Stimulated activated naive CD4-positive, alpha-beta T cell (primary cell): ENCODE measurements at regions not wholly inside any gene's neighbourhood (a gene's known extent, or its start where the extent isn't known, plus 50 kb on each side); places are given as distances from the start of the nearest gene placed in this dataset.

ENCODE experiments used
- DNase-seq, 6 experiments: peaks; one replicate each; lab custom pipeline; 2025; lab: John Stamatoyannopoulos, UW

DNA sequence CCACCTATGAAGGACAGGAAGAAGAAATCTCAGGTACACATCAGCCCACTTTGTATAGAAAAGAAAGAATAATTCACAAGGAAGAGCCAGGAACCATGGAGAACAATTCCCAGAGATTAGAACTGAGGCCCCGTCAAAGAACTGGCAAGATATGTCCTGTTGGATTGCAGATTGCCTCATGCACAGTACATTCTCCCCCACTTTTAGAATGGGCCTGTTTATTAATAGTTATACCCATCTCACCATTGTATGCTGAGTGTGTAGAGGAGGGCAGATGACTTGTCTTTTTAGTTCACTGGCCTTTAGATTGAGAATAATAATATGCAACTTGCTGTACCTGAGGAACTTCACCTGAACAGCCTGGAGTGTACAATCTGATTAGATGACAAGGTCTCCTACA lies 315.6 kb upstream of the HAND2 start:
- DNase-seq, result no peak

- DNase-seq, result no peak
Observed at GRCh38 chr4:173839865-173840264, 309.8 kb upstream of the HAND2 start.

DNA sequence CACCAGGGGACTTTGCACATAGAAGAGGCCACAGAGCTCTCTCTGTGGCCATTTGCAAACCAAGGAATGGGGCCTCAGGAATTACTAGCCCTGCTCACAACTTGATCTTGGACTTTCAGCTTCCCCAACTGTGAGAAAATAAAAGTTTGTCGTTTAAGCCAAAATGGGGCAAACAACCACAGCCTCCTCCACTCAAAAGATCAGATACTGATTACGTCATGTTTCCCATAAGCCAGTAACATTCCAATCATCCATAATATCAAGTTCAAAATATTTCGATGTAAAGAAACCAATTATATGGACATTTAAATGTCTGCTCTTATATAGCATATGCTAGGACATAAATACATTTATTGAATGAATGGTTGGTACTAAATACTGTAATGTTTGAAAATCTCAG lies 307.5 kb upstream of the HAND2 start:
- no peak for DNase-seq

- DNase-seq, result no peak
Observed at GRCh38 chr4:173835903-173836302, 305.9 kb upstream of the HAND2 start.

DNA sequence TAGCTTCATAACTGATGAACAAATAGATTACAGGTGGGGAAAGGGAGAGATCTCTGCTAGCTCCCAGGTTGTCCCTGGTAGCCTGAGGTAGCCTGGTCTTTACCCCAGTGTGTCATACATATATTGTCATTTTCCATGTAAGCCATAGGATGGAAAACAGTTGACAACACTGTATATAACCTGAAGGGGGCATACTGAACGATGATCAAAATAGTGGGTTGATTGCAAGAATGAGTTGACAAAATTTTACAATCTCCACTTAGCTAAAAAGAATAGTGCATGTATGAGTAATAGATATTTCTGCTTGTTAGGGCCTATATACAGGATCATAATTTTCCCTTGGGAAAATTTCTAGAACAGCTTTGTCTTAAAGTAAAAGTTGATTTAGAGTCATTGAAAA lies 304.1 kb upstream of the HAND2 start:
- DNase-seq, result no peak

DNA sequence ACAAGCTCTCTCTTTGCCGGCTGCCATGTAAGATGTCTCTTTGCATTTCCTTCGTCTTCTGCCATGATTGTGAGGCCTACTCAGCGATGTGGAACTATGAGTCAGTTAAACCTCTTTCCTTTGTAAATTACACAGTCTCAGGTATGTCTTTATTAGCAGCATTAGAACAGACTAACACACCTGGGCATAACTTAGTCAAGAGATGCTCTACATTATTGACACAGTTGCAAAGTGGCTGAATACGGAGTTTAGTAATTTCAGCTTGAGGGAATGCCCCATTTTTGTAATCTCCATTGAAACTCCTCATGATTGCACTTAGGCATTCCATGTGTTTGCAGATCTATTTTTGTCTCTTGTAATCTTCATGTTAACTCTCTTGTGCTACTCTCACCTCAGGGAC lies 299.5 kb upstream of the HAND2 start:
- no peak for DNase-seq

DNA sequence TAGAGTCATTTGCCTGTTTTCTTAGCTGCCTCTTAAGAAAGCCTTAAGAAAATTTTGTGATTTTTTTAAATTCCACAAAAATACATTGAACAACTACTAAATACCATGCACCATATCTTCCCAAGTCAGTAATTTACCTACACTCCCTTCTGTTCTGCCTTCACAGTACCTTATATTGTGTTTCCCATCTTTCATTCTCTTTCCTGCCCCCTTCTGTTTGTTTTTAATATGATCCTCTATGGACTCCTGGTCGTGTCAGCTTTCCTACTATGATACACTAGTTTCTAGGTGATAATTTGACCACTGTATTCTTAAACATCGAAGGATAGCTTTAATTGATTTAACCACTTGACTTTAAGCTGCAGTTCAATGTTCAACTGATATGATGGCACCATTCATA lies 297.7 kb upstream of the HAND2 start:
- no peak for DNase-seq

- DNase-seq, result no peak
Observed at GRCh38 chr4:173821876-173822275, 291.8 kb upstream of the HAND2 start.

DNA sequence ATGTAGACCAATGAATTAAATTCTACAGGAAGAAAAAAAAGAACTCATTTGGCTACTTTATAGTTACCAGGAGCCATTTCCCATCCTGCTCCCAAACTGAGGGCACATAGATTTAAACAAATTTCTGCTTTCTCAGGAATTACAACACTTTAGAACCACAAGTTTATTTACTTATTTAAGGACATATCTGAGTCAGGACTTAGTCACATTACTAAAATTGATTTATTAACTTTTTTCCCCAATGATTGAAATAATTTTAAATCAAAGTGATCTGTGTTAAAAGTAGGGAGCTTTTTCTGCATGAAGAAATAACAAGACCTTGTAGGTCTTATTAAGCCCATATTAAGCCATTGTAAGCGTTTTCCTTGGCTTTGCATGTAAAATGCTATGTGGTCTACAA lies 291.0 kb upstream of the HAND2 start:
- no peak for DNase-seq

DNA sequence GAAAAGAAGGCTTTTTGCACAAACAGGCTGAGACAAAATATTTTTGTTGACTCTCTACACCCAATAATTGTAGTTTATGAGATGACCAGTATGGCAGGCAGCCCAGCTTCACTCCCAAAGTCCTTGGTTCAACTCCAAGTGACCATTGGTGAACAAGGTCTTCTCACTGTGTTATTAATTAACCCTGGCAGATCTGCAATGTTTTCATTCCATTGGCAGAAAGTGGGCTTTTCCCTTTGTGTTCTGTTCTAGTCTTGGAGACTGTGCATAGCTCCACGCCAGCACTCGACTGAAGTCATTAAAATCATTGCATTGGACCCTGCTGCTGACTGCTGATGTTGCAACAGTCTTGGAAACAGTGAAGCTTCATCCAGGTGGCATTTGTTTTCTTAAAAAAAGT lies 277.3 kb upstream of the HAND2 start:
- no peak for DNase-seq

- DNase-seq, result no peak
Observed at GRCh38 chr4:173805884-173806283, 275.9 kb upstream of the HAND2 start.

GRCh38 chr4:173802662-173803022 lies 272.6 kb upstream of the HAND2 start:
- no peak for DNase-seq

GRCh38 chr4:173801876-173802661 lies 272.0 kb upstream of the HAND2 start:
- DNase-seq, result no peak

GRCh38 chr4:173801361-173801760 lies 271.3 kb upstream of the HAND2 start:
- DNase-seq, result no peak

DNA sequence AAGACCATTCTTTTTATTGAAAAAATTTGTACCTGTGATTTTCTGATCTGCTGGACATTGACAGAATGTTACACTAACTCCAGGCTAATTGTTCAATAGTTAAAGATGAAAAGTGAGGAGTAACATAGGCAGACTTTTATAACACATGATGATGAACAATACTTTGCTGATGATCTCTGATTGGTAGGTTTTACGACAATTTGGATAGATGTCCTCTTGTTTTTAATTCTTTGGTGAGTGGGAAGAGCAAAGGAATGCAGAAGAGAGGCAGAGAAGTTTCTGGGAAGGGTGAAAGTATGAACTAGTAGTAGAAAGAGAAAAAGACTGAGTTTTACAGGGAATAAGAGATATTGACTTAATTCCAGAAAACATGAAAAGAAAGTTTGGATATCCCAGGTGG lies 267.3 kb upstream of the HAND2 start:
- DNase-seq, result no peak

DNA sequence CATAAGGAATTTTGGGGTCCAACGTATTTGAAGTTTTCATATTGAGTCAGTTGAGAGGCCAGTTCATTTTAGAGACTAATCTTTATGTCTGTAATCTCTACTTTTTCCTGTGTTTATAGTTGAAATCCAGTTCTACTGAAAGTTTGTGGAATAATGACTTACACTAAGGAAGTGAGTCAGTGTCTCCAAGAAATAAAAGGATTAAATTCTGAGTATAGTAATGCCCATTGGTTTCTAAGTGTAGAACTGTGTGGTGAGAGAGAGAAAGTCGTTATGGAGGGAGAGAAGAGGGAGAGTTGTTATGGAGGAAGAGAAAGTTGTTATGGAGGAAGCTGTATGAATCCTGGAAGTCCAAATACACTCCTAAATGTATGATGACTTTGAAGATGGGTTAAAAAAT lies 264.6 kb upstream of the HAND2 start:
- no peak for DNase-seq

- DNase-seq, result no peak
Observed at GRCh38 chr4:173793937-173794510, 264.0 kb upstream of the HAND2 start.

- no peak for DNase-seq
Observed at GRCh38 chr4:173782660-173783059, 252.6 kb upstream of the HAND2 start.

DNA sequence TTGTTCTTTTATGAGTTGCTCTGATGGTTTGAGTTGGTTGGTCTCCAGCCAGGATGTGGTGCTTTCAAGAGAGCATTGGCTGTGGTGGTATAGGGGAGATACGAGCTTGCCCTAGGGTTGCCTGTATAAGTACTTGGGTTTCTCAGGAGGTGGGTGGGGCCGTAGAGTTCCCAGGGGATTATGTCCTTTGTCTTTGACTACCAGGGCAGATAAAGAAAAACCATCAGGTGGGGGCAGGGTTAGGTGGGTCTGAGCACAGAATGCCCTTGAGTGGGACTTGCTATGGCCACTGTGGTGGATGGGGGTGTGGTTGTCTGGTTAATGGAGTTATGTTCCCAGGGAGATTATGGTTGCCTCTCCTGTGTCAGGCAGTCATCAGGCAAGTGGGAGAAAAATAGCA lies 247.9 kb upstream of the HAND2 start:
- DNase-seq, result no peak

DNA sequence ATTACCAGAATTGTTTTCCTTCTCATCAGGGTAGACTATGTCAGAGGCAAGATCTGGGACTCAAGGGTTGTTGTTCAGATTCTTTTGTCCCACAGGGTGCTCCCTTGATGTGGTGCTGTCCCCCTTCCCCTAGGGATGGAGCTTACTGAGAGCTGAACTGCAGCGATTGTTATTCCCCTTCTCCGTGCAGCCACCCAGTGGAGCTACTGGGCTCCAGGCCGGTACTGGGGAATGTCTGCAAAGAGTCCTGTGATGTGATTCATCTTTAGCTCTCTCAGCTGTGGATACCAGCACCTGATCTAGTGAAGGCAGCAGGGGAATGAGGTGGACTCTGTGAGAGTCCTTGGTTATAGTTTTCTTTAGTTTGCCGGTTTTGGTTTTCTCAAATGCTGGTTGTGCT lies 247.4 kb upstream of the HAND2 start:
- DNase-seq, result no peak

- DNase-seq, result no peak
Observed at GRCh38 chr4:173769568-173769967, 239.5 kb upstream of the HAND2 start.

GRCh38 chr4:173767650-173768049 lies 237.6 kb upstream of the HAND2 start:
- DNase-seq, result no peak

DNA sequence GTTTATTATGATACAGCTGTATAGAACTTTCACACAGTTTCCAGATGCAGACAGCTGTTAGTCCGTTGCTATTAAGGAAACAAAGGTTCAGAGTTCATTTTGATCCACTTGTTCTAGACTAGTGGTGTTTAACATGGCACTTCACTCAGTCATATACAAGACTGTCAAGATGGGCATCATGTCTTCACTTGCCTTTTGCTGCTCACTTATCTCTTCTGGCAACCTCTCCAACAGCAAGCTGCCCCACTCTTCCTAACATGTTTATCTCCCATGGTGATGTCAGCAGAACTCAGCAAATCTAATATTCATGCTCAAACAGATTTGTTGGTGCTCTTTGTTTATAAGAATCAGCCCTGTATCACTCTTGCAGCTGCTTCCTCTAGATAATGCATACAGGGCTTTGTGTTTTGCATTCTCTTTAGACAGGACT lies 236.2 kb upstream of the HAND2 start:
- no peak for DNase-seq

DNA sequence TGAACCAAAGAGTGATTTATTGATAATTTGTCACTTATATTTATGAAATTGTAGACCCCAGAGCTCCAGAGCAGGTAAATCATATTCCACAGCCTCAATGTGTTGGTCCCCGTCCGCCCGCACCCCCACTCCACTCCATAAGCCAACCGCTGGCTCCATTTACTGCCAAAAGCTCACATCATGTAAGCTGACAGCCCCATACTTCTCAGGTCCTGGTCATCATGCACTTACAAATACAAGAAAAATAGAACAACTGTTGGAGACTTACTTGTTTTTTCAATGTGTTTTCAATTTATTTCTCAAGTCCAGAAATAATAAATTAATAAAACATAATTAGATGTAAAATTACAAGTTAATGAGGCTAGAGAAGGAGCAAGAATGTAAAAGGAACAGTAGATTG lies 235.7 kb upstream of the HAND2 start:
- DNase-seq, result no peak
